B cell (primary cell): ENCODE measurements at regions not wholly inside any gene's neighbourhood (a gene's known extent, or its start where the extent isn't known, plus 50 kb on each side); places are given as distances from the start of the nearest gene placed in this dataset.

Experiments
- ATAC-seq: fragments of 200-7000 bp; cut with Tn5 transposase; one replicate; pipeline ENCODE4 v1.10.0; 2021; ENCODE audit warnings: low read depth, mild to moderate bottlenecking, moderate number of reproducible peaks, moderate library complexity
- CTCF ChIA-PET: fragments of 350-600 bp; sonication (Branson Sonifier 250); formaldehyde crosslinking; loops from one replicate; lab custom pipeline; 2021; ENCODE audit warnings: antibody characterized with exemption, inconsistent platforms; lab: Charles Lee
- POLR2A ChIA-PET: fragments of 350-600 bp; sonication (Branson Sonifier 250); formaldehyde crosslinking; loops from one replicate; lab custom pipeline; 2021; ENCODE audit warnings: antibody characterized with exemption; lab: Charles Lee
- DNase-seq: peaks from one replicate; pipeline ENCODE4 v3.0.0; 2013
- H2AFZ ChIP-seq: 2 replicates; pipeline ENCODE4 v1.6.1; 2012; ENCODE audit warnings: mild to moderate bottlenecking, low read depth, low read length; ENCODE audit not compliant: insufficient read depth, poor library complexity, severe bottlenecking
- H3K27ac ChIP-seq, 2 donors: 1 replicate in 1 of 2; 2 replicates in 1 of 2; pipeline ENCODE4 v1.5.1; 2012 to 2013; ENCODE audit warnings: low read length in 2 of 2, mild to moderate bottlenecking in 2 of 2, moderate library complexity in 1 of 2
- H3K27me3 ChIP-seq, 4 experiments: fragments of 200-600 bp in 1 of 4; sonication (generic) in 1 of 4; replicated peaks in 1 of 4; 1 replicate in 2 of 4; 2 replicates in 2 of 4; pipeline versions ENCODE4 v1.6.1 to v1.7.0; 2013 to 2016; ENCODE audit warnings: low read length in 3 of 4, mild to moderate bottlenecking in 2 of 4, mixed read lengths in 1 of 4, moderate library complexity in 1 of 4; ENCODE audit not compliant: insufficient read depth in 4 of 4, control insufficient read depth in 3 of 4; ENCODE audit errors: control extremely low read depth in 1 of 4
- H3K36me3 ChIP-seq, 2 experiments: replicated peaks in 1 of 2; 1 replicate in 1 of 2; 2 replicates in 1 of 2; pipeline versions ENCODE4 v1.6.1 to v1.7.1; 2013; ENCODE audit warnings: low read length in 1 of 2; ENCODE audit not compliant: insufficient read depth in 2 of 2, control insufficient read depth in 1 of 2; ENCODE audit errors: control extremely low read depth in 1 of 2, extremely low read depth in 1 of 2
- H3K4me1 ChIP-seq, 2 donors: fragments of 200-600 bp in 1 of 2; sonication (generic) in 1 of 2; 1 replicate in 1 of 2; 2 replicates in 1 of 2; pipeline versions ENCODE4 v1.5.1 to v1.6.1; 2013 to 2017; ENCODE audit warnings: low read length in 2 of 2; ENCODE audit not compliant: control insufficient read depth in 2 of 2, insufficient read depth in 2 of 2
- H3K4me2 ChIP-seq: replicated peaks from 2 replicates; pipeline ENCODE3; 2012; ENCODE audit warnings: mild to moderate bottlenecking, low read depth, low read length; ENCODE audit not compliant: poor library complexity, severe bottlenecking
- H3K4me3 ChIP-seq, 5 experiments: fragments of 200-600 bp in 1 of 5; sonication (generic) in 1 of 5; 1 replicate in 3 of 5; 2 replicates in 2 of 5; pipeline versions ENCODE4 v1.5.1 to v1.7.0; 2011 to 2016; ENCODE audit warnings: low read length in 4 of 5, mild to moderate bottlenecking in 4 of 5, low read depth in 2 of 5, control low read depth in 1 of 5, moderate library complexity in 1 of 5; ENCODE audit not compliant: insufficient read depth in 1 of 5; ENCODE audit errors: control extremely low read depth in 1 of 5, extremely low read depth in 1 of 5
- H3K79me2 ChIP-seq: fragments of 200-600 bp; sonication (generic); one replicate; pipeline ENCODE4 v1.6.0; 2016; ENCODE audit warnings: low read length; ENCODE audit not compliant: control insufficient read depth, insufficient read depth
- H3K9ac ChIP-seq: fragments of 200-600 bp; sonication (generic); 2 replicates; pipeline ENCODE4 v1.6.1; 2017; ENCODE audit warnings: mild to moderate bottlenecking, low read length, moderate library complexity
- H3K9me3 ChIP-seq, 3 donors: one replicate each; pipeline versions ENCODE4 v1.6.1 to v1.7.1; 2013; ENCODE audit warnings: low read length in 2 of 3; ENCODE audit not compliant: control insufficient read depth in 2 of 3, insufficient read depth in 1 of 3; ENCODE audit errors: control extremely low read depth in 1 of 3
- H4K20me1 ChIP-seq: 2 replicates; pipeline ENCODE4 v1.6.0; 2012; ENCODE audit warnings: mild to moderate bottlenecking, low read length; ENCODE audit not compliant: insufficient read depth, control insufficient read depth, poor library complexity, severe bottlenecking
- H3K27ac Mint-ChIP-seq: one replicate; pipeline ENCODE4 v1.8.0; 2021; ENCODE audit warnings: mixed read lengths
- H3K27me3 Mint-ChIP-seq: one replicate; pipeline ENCODE4 v1.8.0; 2021; ENCODE audit warnings: mixed read lengths
- H3K4me1 Mint-ChIP-seq: one replicate; pipeline ENCODE4 v1.8.0; 2021; ENCODE audit warnings: mixed read lengths
- H3K4me3 Mint-ChIP-seq: one replicate; pipeline ENCODE4 v1.8.0; 2021; ENCODE audit warnings: mixed read lengths
- H3K9me3 Mint-ChIP-seq: one replicate; pipeline ENCODE4 v1.8.0; 2022; ENCODE audit warnings: mixed read lengths; ENCODE audit not compliant: insufficient read depth
- CTCF ChIP-seq: fragments of 200-600 bp; IDR thresholded peaks from one replicate; pipeline ENCODE4 v1.8.0; 2022; ENCODE audit warnings: antibody characterized with exemption, mild to moderate bottlenecking
- EZH2 ChIP-seq: IDR thresholded peaks from 2 replicates; pipeline ENCODE4 v1.6.1; 2012; ENCODE audit warnings: borderline replicate concordance, low read depth, mild to moderate bottlenecking, moderate library complexity, low read length; ENCODE audit not compliant: insufficient read depth, poor library complexity, severe bottlenecking
- WGBS: methylation state at CpG from one replicate; pipeline ENCODE4 v1.1.5; 2013; ENCODE audit warnings: missing lambda C conversion rate; ENCODE audit not compliant: insufficient coverage; 5-methylcytosine and 5-hydroxymethylcytosine counted together
- intact Hi-C: fragments of 100-400 bp; cut with micrococcal nuclease; formaldehyde crosslinking; loops from one replicate; pipeline ENCODE4 v1.10.0; 2022

GRCh38 chr10:8233832-8234259 lies 179.4 kb downstream of the GATA3 start:
- intact Hi-C loops = no loop called here
- Histone ChIP-seq H3K36me3 (no peaks in the 10 kb centered on the region), H3K4me3 (no peak overlapping the region), H2AFZ (no peak overlapping the region), H3K27me3 (no peaks in the 10 kb centered on the region), H3K4me2 (no peak overlapping the region), H3K9ac (no peak overlapping the region), H4K20me1 (no peaks in the 10 kb centered on the region), H3K9me3 (peaks cover 0 to 5% (median 0%) of the 10 kb centered on the region in 3 donors), H3K79me2 (no peaks in the 10 kb centered on the region), H3K27ac (no peak overlapping the region), H3K4me1 (no peaks in the 10 kb centered on the region)
- DNase-seq = no peak
- Mint-ChIP-seq H3K27ac (no peak overlapping the region), H3K4me1 (no peaks in the 10 kb centered on the region), H3K4me3 (no peak overlapping the region), H3K27me3 (peaks cover 3% of the 10 kb centered on the region), H3K9me3 (no peaks in the 10 kb centered on the region)
- WGBS = 93% methylated on average over 6 of the region's 7 CpGs
- TF ChIP-seq EZH2 (no peak), CTCF (no peak)
- POLR2A ChIA-PET = no interaction called here
- CTCF ChIA-PET = no interaction called here
- ATAC-seq = no peak

- H3K4me3 Mint-ChIP-seq = no peak overlapping the region
- H3K27me3 ChIP-seq = no peaks in the 10 kb centered on the region
- 94% methylated on average over 9 of the region's 25 CpGs for WGBS
- H3K27ac Mint-ChIP-seq = no peak overlapping the region
- ATAC-seq = no peak
- no peak overlapping the region for H3K4me3 ChIP-seq
- no peak for TF ChIP-seq EZH2
- peaks cover 0 to 5% (median 0%) of the 10 kb centered on the region in 3 donors for H3K9me3 ChIP-seq
- CTCF ChIA-PET = no interaction called here
- no peaks in the 10 kb centered on the region for H3K79me2 ChIP-seq
- no peaks in the 10 kb centered on the region for H3K4me1 Mint-ChIP-seq
- no peak overlapping the region for H3K27ac ChIP-seq
- no peaks in the 10 kb centered on the region for H3K9me3 Mint-ChIP-seq
- intact Hi-C loops = no loop called here
- POLR2A ChIA-PET = no interaction called here
- H3K4me1 ChIP-seq = no peaks in the 10 kb centered on the region
- no peaks in the 10 kb centered on the region for H3K36me3 ChIP-seq
- H3K9ac ChIP-seq = no peak overlapping the region
- H3K4me2 ChIP-seq = no peak overlapping the region
- no peak for DNase-seq
- H3K27me3 Mint-ChIP-seq = peaks cover 9% of the 10 kb centered on the region
- no peak overlapping the region for H2AFZ ChIP-seq
- H4K20me1 ChIP-seq = no peaks in the 10 kb centered on the region
Measured at GRCh38 chr10:8235253-8236027, 181.0 kb downstream of the GATA3 start.
